Breast epithelium (tissue), 3 donors: ENCODE measurements at regions not wholly inside any gene's neighbourhood (a gene's known extent, or its start where the extent isn't known, plus 50 kb on each side); places are given as distances from the start of the nearest gene placed in this dataset.

Source experiments
- POLR2A ChIP-seq: fragments of 450-650 bp; IDR thresholded peaks from one replicate; pipeline ENCODE4 v1.6.1; 2016; ENCODE audit warnings: antibody characterized with exemption, mild to moderate bottlenecking, moderate library complexity
- POLR2AphosphoS5 ChIP-seq, 3 donors: sonication (generic); formaldehyde crosslinking; IDR thresholded peaks; one replicate each; pipeline ENCODE4 v1.6.1; 2017; ENCODE audit warnings: antibody characterized with exemption in 3 of 3
- TF ChIP-seq, protein P1 (sequence below), 3 donors: fragments of 450-650 bp; IDR thresholded peaks; one replicate each; pipeline ENCODE4 v1.5.1; 2016 to 2017; ENCODE audit warnings: antibody characterized with exemption in 3 of 3, mild to moderate bottlenecking in 3 of 3, moderate library complexity in 3 of 3

DNA sequence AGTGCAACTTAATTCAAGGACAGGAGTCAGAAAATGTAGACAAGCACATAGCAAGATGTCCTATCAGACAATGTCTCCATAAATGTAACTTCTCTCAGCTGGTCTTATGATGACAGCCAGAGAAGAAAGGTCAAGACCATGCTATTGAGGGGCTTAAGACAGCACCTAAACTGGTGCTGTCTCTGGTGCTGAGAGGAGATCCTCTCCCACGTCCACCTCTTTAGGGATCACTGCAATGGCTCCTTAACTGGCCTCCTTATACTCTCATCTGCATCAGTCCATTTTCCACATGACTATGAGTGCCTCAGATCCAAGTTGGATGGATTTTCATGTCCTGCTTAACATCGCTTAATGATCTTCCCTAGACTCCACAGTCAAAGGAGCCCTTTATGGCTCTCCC lies 210.6 kb downstream of the ARL4A start:
- TF ChIP-seq, protein P1, sequence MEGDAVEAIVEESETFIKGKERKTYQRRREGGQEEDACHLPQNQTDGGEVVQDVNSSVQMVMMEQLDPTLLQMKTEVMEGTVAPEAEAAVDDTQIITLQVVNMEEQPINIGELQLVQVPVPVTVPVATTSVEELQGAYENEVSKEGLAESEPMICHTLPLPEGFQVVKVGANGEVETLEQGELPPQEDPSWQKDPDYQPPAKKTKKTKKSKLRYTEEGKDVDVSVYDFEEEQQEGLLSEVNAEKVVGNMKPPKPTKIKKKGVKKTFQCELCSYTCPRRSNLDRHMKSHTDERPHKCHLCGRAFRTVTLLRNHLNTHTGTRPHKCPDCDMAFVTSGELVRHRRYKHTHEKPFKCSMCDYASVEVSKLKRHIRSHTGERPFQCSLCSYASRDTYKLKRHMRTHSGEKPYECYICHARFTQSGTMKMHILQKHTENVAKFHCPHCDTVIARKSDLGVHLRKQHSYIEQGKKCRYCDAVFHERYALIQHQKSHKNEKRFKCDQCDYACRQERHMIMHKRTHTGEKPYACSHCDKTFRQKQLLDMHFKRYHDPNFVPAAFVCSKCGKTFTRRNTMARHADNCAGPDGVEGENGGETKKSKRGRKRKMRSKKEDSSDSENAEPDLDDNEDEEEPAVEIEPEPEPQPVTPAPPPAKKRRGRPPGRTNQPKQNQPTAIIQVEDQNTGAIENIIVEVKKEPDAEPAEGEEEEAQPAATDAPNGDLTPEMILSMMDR (IDR thresholded peaks at IDR 0.05) = no peak
- TF ChIP-seq POLR2AphosphoS5 (IDR thresholded peaks at IDR 0.05) (no peak), POLR2A (no peak)
